Transverse colon (tissue), 4 donors: ENCODE measurements at regions not wholly inside any gene's neighbourhood (a gene's known extent, or its start where the extent isn't known, plus 50 kb on each side); places are given as distances from the start of the nearest gene placed in this dataset.

Experiments used
- DNase-seq: peaks from one replicate; pipeline ENCODE4 v3.0.0-alpha.2; 2019
- H3K27ac ChIP-seq, 4 donors: fragments of 200-600 bp; sonication (generic); 2 replicates each; pipeline ENCODE4 v1.5.1; 2016 to 2018; ENCODE audit warnings: inconsistent platforms in 4 of 4
- H3K27me3 ChIP-seq: fragments of 200-600 bp; sonication (generic); 2 replicates; pipeline ENCODE4 v1.5.1; 2017; ENCODE audit warnings: inconsistent platforms
- H3K36me3 ChIP-seq, 4 donors: fragments of 200-600 bp; sonication (generic); 2 replicates each; pipeline ENCODE4 v1.5.1; 2017 to 2019; ENCODE audit warnings: inconsistent platforms in 4 of 4
- H3K4me1 ChIP-seq, 4 donors: fragments of 200-600 bp; sonication (generic); 2 replicates each; pipeline ENCODE4 v1.5.1; 2017 to 2020; ENCODE audit warnings: inconsistent platforms in 4 of 4
- H3K4me3 ChIP-seq, 4 donors: fragments of 200-600 bp; sonication (generic); 1 replicate in 1 of 4; 2 replicates in 3 of 4; pipeline versions ENCODE4 v1.5.1 to v1.6.1; 2017 to 2019; ENCODE audit warnings: inconsistent platforms in 4 of 4
- H3K9me3 ChIP-seq, 2 donors: fragments of 200-600 bp; sonication (generic); 2 replicates each; pipeline ENCODE4 v1.5.1; 2017 to 2019; ENCODE audit warnings: inconsistent platforms in 2 of 2
- EP300 ChIP-seq: sonication (generic); formaldehyde crosslinking; IDR thresholded peaks from one replicate; pipeline ENCODE4 v1.6.1; 2017; ENCODE audit warnings: antibody characterized with exemption, low read depth
- POLR2A ChIP-seq: fragments of 450-650 bp; IDR thresholded peaks from one replicate; pipeline ENCODE4 v1.6.1; 2016; ENCODE audit warnings: antibody characterized with exemption, mild to moderate bottlenecking, moderate library complexity
- POLR2AphosphoS5 ChIP-seq, 3 donors: sonication (generic); formaldehyde crosslinking; IDR thresholded peaks; one replicate each; pipeline ENCODE4 v1.6.1; 2016; ENCODE audit warnings: antibody characterized with exemption in 3 of 3
- WGBS, 2 donors: methylation state at CpG; one replicate each; pipeline ENCODE4 v1.1.5; 2018; ENCODE audit warnings: low coverage in 1 of 2; 5-methylcytosine and 5-hydroxymethylcytosine counted together
- in situ Hi-C, 4 donors: fragments of 200-750 bp; cut with MboI; loops; one replicate each; pipeline versions ENCODE4 v1.15.0 to v1.15.1; 2017; ENCODE audit warnings: low sequenced_read_pairs in 3 of 4, low pct_ligation_motif_present in 1 of 4, low pct_unique_long_range_greater_than_20kb in 1 of 4
- intact Hi-C: fragments of 100-400 bp; cut with DNase I; formaldehyde crosslinking; loops from one replicate; pipeline ENCODE4 v1.15.1; 2023; ENCODE audit warnings: low total_unique reads
- TF ChIP-seq, protein P1 (sequence below), 5 experiments: fragments of 200-600 bp in 3 of 5; fragments of 450-650 bp in 2 of 5; sonication (generic) in 3 of 5; IDR thresholded peaks; 1 replicate in 2 of 5; 2 replicates in 3 of 5; pipeline ENCODE4 v1.5.1; 2016 to 2017; ENCODE audit warnings: antibody characterized with exemption in 5 of 5, inconsistent platforms in 3 of 5, mild to moderate bottlenecking in 2 of 5, moderate library complexity in 1 of 5

DNA sequence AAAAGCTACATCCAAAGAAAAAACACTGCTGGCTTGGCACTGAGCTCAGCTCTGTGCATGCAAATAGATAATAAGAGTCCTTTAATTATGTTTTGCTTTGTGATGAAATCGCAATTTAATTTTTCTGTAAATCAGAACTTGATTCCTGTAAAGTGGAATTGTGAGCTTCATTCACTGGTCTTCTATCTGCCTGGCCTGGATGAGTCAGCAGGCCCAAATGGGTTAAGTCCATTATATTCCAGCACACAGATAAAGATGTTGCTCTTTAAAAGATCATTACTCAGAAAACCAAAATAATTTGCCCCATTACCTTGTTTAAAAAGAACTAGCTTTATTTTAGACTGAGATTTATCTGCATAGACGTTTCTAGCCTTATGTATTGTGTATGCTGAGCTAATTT, 90.4 kb downstream of the CARTPT start:
- H3K4me3 ChIP-seq, result no peak overlapping the region
- no peaks in the 10 kb centered on the region for H3K9me3 ChIP-seq
- DNase-seq, result no peak
- intact Hi-C loops (no loop called here), in situ Hi-C loops (no loop called here)
- H3K27me3 ChIP-seq, result peaks cover 7% of the 10 kb centered on the region
- no peak for TF ChIP-seq POLR2A
- no peak for TF ChIP-seq EP300
- TF ChIP-seq, protein P1, sequence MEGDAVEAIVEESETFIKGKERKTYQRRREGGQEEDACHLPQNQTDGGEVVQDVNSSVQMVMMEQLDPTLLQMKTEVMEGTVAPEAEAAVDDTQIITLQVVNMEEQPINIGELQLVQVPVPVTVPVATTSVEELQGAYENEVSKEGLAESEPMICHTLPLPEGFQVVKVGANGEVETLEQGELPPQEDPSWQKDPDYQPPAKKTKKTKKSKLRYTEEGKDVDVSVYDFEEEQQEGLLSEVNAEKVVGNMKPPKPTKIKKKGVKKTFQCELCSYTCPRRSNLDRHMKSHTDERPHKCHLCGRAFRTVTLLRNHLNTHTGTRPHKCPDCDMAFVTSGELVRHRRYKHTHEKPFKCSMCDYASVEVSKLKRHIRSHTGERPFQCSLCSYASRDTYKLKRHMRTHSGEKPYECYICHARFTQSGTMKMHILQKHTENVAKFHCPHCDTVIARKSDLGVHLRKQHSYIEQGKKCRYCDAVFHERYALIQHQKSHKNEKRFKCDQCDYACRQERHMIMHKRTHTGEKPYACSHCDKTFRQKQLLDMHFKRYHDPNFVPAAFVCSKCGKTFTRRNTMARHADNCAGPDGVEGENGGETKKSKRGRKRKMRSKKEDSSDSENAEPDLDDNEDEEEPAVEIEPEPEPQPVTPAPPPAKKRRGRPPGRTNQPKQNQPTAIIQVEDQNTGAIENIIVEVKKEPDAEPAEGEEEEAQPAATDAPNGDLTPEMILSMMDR (IDR thresholded peaks at IDR 0.05), result no peak
- no peak for TF ChIP-seq POLR2AphosphoS5 (IDR thresholded peaks at IDR 0.05)
- no peaks in the 10 kb centered on the region for H3K36me3 ChIP-seq
- H3K4me1 ChIP-seq, result no peaks in the 10 kb centered on the region
- H3K27ac ChIP-seq, result no peak overlapping the region
- WGBS, 2 donors, result 72 to 77% methylated on average over 1 to 2 of the region's 2 CpGs

DNA sequence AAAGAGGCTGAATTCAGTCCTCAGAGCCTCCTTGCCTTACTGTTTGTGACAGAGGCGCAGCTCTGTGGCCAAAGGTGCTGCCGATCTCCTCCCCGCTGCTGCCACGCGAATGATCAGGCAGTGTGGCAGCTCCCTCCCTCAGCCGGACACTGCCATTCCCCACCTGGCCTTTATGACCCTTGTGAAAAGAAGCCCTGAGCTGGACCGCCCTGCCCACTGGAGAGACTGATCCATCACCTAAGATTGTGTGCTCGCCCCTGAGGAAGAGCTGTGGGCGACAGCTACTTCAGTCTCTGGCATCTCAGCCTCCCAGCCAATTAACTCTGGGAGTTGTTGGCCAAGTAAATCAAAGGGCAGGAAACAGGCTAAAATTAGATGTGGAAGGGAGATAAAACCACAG, 90.9 kb downstream of the CARTPT start:
- in situ Hi-C loops, result no loop called here
- 70% methylated on average over 9 of the region's 9 CpGs; no CpG with 5 or more reads in 1 of the 2 donors for WGBS, 2 donors
- H3K27me3 ChIP-seq, result peaks cover 7% of the 10 kb centered on the region
- no peak overlapping the region for H3K27ac ChIP-seq
- H3K4me3 ChIP-seq, result no peak overlapping the region
- H3K9me3 ChIP-seq, result no peaks in the 10 kb centered on the region
- H3K36me3 ChIP-seq, result no peaks in the 10 kb centered on the region
- H3K4me1 ChIP-seq, result no peaks in the 10 kb centered on the region
- DNase-seq, result no peak
- TF ChIP-seq EP300 (no peak), POLR2AphosphoS5 (IDR thresholded peaks at IDR 0.05) (no peak), POLR2A (no peak)
- TF ChIP-seq, protein P1 (IDR thresholded peaks at IDR 0.05), result no peak
- intact Hi-C loops, result no loop called here

DNA sequence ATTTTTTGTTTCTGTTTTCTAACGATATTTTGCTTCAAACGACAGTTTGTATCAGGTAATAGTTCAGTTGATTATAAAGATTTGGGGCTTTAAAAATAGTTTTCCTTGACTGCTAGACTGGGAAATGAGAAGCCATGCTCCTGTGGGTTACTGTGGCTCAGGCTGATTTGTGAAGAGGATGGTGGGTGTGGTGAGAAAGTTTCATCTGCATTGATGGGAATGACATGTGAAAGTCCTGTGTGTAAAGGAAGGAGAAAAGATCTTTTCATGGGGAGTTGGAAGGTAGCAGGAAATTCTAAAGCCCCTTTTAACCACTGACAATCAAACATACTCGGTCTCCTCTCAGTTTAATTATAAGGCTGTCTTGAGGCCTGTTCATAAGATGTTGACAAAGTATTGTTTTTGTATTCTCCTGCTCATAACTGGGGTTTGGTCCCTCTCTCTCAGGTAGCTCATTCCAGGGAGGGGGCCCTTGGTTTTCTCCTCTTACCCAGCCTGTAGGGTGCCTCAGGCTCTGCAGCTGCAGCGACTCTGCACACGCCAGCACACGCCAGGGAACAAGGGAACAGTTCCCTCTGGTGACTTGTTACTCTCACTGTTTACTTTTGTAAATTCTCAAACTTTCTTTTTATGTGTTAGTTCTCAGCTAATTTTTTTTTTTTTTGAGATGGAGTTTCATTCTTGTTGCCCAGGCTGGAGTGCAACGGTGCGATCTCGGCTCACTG, 91.6 kb downstream of the CARTPT start:
- Histone ChIP-seq H3K27ac (no peak overlapping the region), H3K4me3 (no peak overlapping the region), H3K4me1 (no peaks in the 10 kb centered on the region), H3K9me3 (no peaks in the 10 kb centered on the region), H3K27me3 (peaks cover 4% of the 10 kb centered on the region), H3K36me3 (no peaks in the 10 kb centered on the region)
- in situ Hi-C loops, result no loop called here
- 13 to 81% methylated on average over 2 to 9 of the region's 9 CpGs for WGBS, 2 donors
- no peak for DNase-seq
- TF ChIP-seq POLR2A, result no peak
- no peak for TF ChIP-seq EP300
- TF ChIP-seq, protein P1 (IDR thresholded peaks at IDR 0.05), result no peak
- TF ChIP-seq POLR2AphosphoS5 (IDR thresholded peaks at IDR 0.05), result no peak
- intact Hi-C loops, result no loop called here

DNA sequence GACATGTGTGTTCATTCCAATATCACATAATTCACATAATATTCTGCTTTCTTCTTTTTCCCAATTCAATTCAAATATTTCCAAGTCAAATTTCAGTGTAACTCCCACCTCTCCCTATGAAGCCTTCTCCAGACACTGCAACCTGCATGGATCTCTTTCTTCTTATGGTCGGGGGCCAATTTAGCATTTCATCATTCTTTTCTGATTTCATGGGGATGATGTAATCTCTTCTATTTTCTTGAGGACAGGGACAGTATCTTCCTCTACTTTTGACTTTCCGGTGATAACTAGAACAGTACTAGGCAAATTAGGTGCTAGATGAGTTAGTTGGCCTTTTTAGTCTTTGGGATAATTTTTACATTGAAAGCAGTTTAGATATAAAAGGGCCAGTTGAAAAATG, 92.7 kb downstream of the CARTPT start:
- intact Hi-C loops (no loop called here), in situ Hi-C loops (no loop called here)
- DNase-seq, result no peak
- Histone ChIP-seq H3K36me3 (no peaks in the 10 kb centered on the region), H3K9me3 (no peaks in the 10 kb centered on the region), H3K4me3 (no peak overlapping the region), H3K27ac (no peak overlapping the region), H3K27me3 (no peaks in the 10 kb centered on the region), H3K4me1 (no peaks in the 10 kb centered on the region)
- WGBS, 2 donors, result 92 to 94% methylated on average over 2 of the region's 2 CpGs
- no peak for TF ChIP-seq EP300
- no peak for TF ChIP-seq POLR2AphosphoS5 (IDR thresholded peaks at IDR 0.05)
- TF ChIP-seq POLR2A, result no peak
- TF ChIP-seq, protein P1 (IDR thresholded peaks at IDR 0.05), result no peak
